Mesothelial cell of epicardium (in vitro differentiated cells): ENCODE measurements at regions not wholly inside any gene's neighbourhood (a gene's known extent, or its start where the extent isn't known, plus 50 kb on each side); places are given as distances from the start of the nearest gene placed in this dataset.

Experiments
- DNase-seq, 2 experiments: peaks; one replicate each; pipeline ENCODE4 v3.0.0; 2021; ENCODE audit warnings: low spot score in 2 of 2; ENCODE audit not compliant: unreplicated experiment in 2 of 2
- H3K27ac Mint-ChIP-seq: 2 replicates; pipeline ENCODE4 v1.8.0; 2021; ENCODE audit warnings: mixed read lengths
- H3K27me3 Mint-ChIP-seq: 2 replicates; pipeline ENCODE4 v1.8.0; 2021; ENCODE audit warnings: low read depth, mixed read lengths
- H3K36me3 Mint-ChIP-seq: 2 replicates; pipeline ENCODE4 v1.8.0; 2021; ENCODE audit warnings: mixed read lengths
- H3K4me1 Mint-ChIP-seq: 2 replicates; pipeline ENCODE4 v1.8.0; 2021; ENCODE audit warnings: mixed read lengths
- H3K4me3 Mint-ChIP-seq: 2 replicates; pipeline ENCODE4 v1.8.0; 2021; ENCODE audit warnings: mild to moderate bottlenecking, moderate library complexity, mixed read lengths
- H3K9me3 Mint-ChIP-seq: 2 replicates; pipeline ENCODE4 v1.8.0; 2021; ENCODE audit warnings: mixed read lengths
- CTCF ChIP-seq: fragments of 200-600 bp; sonication (generic); IDR thresholded peaks from one replicate; pipeline ENCODE4 v1.5.0; 2021; ENCODE audit warnings: antibody characterized with exemption; ENCODE audit not compliant: unreplicated experiment

GRCh38 chrX:126395909-126396308 is 156.7 kb downstream of the DCAF12L1 start:
- Mint-ChIP-seq H3K4me3 (no peak overlapping the region), H3K27me3 (no peaks in the 10 kb centered on the region), H3K36me3 (peaks cover 1% of the 10 kb centered on the region), H3K9me3 (peaks cover 30% of the 10 kb centered on the region), H3K4me1 (no peaks in the 10 kb centered on the region), H3K27ac (no peak overlapping the region)
- no peak for DNase-seq
- no peak for TF ChIP-seq CTCF

GRCh38 chrX:126394681-126395080 is 157.9 kb downstream of the DCAF12L1 start:
- Mint-ChIP-seq H3K27me3 (no peaks in the 10 kb centered on the region), H3K36me3 (no peaks in the 10 kb centered on the region), H3K4me1 (no peaks in the 10 kb centered on the region), H3K9me3 (peaks cover 24% of the 10 kb centered on the region), H3K27ac (no peak overlapping the region), H3K4me3 (no peak overlapping the region)
- no peak for DNase-seq
- TF ChIP-seq CTCF: no peak

GRCh38 chrX:126393284-126393683 is 159.3 kb downstream of the DCAF12L1 start:
- Mint-ChIP-seq H3K4me1 (no peaks in the 10 kb centered on the region), H3K27ac (no peak overlapping the region), H3K9me3 (peaks cover 21% of the 10 kb centered on the region), H3K27me3 (no peaks in the 10 kb centered on the region), H3K36me3 (peaks cover under 1% of the 10 kb centered on the region), H3K4me3 (no peak overlapping the region)
- DNase-seq: no peak
- TF ChIP-seq CTCF: no peak

GRCh38 chrX:126376465-126376864 is 176.1 kb downstream of the DCAF12L1 start:
- no peak for TF ChIP-seq CTCF
- no peak for DNase-seq
- H3K27ac Mint-ChIP-seq: no peak overlapping the region
- no peak overlapping the region for H3K4me3 Mint-ChIP-seq
- peaks cover 44% of the 10 kb centered on the region for H3K9me3 Mint-ChIP-seq
- no peaks in the 10 kb centered on the region for H3K4me1 Mint-ChIP-seq
- no peaks in the 10 kb centered on the region for H3K27me3 Mint-ChIP-seq
- H3K36me3 Mint-ChIP-seq: peaks cover 15% of the 10 kb centered on the region

- Mint-ChIP-seq H3K9me3 (peaks cover 45% of the 10 kb centered on the region), H3K27me3 (no peaks in the 10 kb centered on the region), H3K27ac (no peak overlapping the region), H3K4me3 (no peak overlapping the region), H3K36me3 (peaks cover 16% of the 10 kb centered on the region), H3K4me1 (peaks cover 4% of the 10 kb centered on the region)
- TF ChIP-seq CTCF: no peak
- DNase-seq: no peak
Measured at GRCh38 chrX:126342859-126343258, 176.8 kb upstream of the DCAF12L2 start.

- no peak for DNase-seq
- Mint-ChIP-seq H3K9me3 (peaks cover 25% of the 10 kb centered on the region), H3K4me1 (peaks cover 4% of the 10 kb centered on the region), H3K27ac (no peak overlapping the region), H3K36me3 (peaks cover 9% of the 10 kb centered on the region), H3K4me3 (no peak overlapping the region), H3K27me3 (no peaks in the 10 kb centered on the region)
- no peak for TF ChIP-seq CTCF
Measured at GRCh38 chrX:126339928-126340327, 173.8 kb upstream of the DCAF12L2 start.
